ENCODE measurements at regions not wholly inside any gene's neighbourhood (a gene's known extent, or its start where the extent isn't known, plus 50 kb on each side); places are given as distances from the start of the nearest gene placed in this dataset.
"Not testable (repeated sequence)": the region's sequence is repeated elsewhere in the genome, so short reads cannot be mapped to it uniquely, and the experiment has no call there.

GRCh38 chr9:41738681-41739080 is 390.5 kb downstream of the CNTNAP3B start:
- TF ChIP-seq JUND (IDR thresholded peaks at IDR 0.05); REST (IDR thresholded peaks at IDR 0.05; ENCODE audit: low read depth); CTCF (IDR thresholded peaks at IDR 0.05 in 2 of 3, conservative IDR thresholded peaks at IDR 0.05 in 1 of 3; ENCODE audit: borderline replicate concordance in 1 of 3, insufficient read depth in 1 of 3, low read depth in 2 of 3, low read length in 2 of 3); ZNF274 (IDR thresholded peaks at IDR 0.05; ENCODE audit: low read depth, low read length); EZH2phosphoT487 (IDR thresholded peaks at IDR 0.05; ENCODE audit: borderline replicate concordance); POLR2AphosphoS5 (IDR thresholded peaks at IDR 0.05; ENCODE audit: low read depth, low read length); POLR2A (IDR thresholded peaks at IDR 0.05; ENCODE audit: borderline replicate concordance, extremely low read depth, insufficient read depth, insufficient read length); FOSL1 (IDR thresholded peaks at IDR 0.05; ENCODE audit: low read depth); EZH2 (IDR thresholded peaks at IDR 0.05); CEBPB (IDR thresholded peaks at IDR 0.05; ENCODE audit: low read depth); TCF7L2 (IDR thresholded peaks at IDR 0.05; ENCODE audit: borderline replicate concordance, extremely low read depth, insufficient read depth, insufficient read length); YY1 (IDR thresholded peaks at IDR 0.05; ENCODE audit: extremely low read depth, insufficient replicate concordance, low read depth, low read length): not testable (repeated sequence)

All from HCT116 (cell line).